GM21786 (cell line): ENCODE measurements at regions not wholly inside any gene's neighbourhood (a gene's known extent, or its start where the extent isn't known, plus 50 kb on each side); places are given as distances from the start of the nearest gene placed in this dataset.
"Not testable (repeated sequence)": the region's sequence is repeated elsewhere in the genome, so short reads cannot be mapped to it uniquely, and the experiment has no call there.

Source experiments
- ATAC-seq: cut with Tn5 transposase; IDR thresholded peaks from one replicate; pipeline ENCODE4 v1.9.1; 2021; ENCODE audit not compliant: unreplicated experiment

GRCh38 chr11:115664313-115664712 is 160.1 kb upstream of the CADM1 start:
- ATAC-seq = no peak

- no peak for ATAC-seq
These were observed 159.6 kb upstream of the CADM1 start for GRCh38 chr11:115663790-115664189.

- ATAC-seq = no peak
These were observed 156.0 kb upstream of the CADM1 start for GRCh38 chr11:115660030-115660805.

DNA sequence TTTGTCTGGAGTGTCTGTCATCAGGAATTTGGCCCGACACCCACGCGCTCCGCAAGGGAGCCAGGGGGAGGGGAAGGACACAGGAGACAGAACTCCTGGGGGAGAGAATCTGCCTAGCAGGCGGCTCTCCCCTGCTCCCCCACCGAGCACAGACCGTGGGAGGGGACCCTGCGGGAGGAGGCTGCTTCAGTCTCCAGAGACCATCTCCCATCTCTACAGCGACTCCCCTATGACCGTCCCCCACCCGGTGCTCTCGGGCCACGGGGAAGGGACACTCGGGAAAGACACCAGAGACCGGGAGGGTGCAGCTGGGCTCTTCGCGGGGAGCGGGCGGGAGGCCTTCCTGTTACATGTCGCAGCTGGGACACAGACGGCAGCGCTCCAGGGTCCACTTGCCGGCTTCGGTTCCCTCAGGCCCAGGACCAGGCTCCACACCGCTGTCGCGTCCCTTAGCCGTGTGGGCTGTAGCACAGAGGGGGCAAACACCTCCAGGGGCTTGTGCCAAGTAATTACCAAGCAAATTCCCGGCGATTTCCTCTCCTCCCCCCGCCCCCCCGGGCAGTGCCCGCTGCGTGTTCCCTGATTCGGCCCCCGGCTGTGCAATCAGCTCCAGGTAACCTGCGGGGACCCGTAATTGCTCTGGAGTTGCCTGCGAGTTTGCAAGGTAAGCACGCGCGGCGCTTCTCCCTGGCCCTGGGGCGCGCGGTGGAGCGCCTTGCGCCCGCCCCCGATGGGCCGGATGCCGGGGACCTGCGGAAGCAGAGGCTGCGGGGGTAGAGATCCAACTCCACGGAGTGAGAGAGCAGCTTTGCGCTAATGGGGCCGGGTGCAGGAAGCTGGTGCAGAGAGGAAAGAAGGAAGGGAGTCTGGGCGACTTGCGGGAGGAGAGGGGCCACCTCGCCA is 155.1 kb upstream of the CADM1 start:
- no peak for ATAC-seq

DNA sequence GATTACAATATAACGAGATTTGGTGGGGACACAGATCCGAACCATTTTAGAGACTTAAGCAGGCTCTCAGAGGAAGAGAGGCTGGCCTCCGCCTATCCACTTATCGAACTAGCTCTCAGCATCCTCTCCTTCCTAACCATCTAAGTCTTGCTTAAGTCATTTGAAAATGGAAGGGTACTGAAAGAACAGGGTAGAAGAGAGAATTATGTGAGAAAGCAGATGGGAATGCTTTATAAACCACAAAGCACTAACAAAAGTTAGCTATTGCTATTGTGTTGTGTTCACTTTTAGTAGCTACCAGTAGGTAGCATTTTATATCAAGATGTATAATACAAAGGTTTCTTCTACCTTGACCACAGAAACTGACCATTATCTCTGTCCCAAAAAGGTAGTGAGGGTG is 153.4 kb upstream of the CADM1 start:
- ATAC-seq = no peak

DNA sequence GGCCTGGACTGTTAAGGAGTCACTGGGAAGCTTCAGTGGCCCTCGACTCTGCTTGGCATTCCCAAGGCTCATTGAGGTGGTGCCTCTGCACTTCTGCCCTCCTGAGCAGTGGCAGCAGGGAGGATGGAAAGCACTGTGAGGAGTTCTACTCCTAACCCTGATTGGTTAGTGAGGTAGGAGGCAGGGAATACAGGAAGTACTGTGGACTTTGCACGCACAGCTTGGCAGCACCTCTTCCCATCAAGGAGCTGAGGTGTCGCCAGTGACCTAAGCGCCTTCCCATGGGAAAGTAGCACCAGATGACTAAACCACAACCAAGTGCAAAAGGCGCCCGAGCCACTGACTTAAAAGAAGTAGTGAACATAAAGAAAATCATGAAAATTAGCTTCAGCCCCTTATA is 152.5 kb upstream of the CADM1 start:
- no peak for ATAC-seq

DNA sequence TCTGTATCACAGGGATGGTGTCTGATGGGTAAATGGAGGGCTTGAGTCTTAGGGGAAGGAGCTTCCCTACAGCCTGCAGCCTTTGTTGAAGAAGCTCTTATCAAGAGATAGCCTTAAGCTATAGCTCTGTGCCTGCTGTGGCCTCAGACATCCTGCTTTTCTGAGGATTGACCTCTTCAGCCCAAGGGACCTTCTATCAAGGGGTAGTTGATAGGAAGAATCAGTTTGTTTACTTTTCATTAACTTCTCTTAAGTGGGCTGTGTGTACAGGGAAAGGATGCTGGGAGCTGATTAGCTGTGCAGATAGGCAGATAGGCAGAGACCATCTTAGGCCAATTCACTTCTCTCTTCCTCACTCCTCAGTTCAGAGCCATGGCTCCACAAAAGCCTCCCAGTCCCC is 151.8 kb upstream of the CADM1 start:
- ATAC-seq = no peak

GRCh38 chr11:115654792-115655191 is 150.6 kb upstream of the CADM1 start:
- no peak for ATAC-seq

GRCh38 chr11:115653926-115654325 is 149.7 kb upstream of the CADM1 start:
- no peak for ATAC-seq

DNA sequence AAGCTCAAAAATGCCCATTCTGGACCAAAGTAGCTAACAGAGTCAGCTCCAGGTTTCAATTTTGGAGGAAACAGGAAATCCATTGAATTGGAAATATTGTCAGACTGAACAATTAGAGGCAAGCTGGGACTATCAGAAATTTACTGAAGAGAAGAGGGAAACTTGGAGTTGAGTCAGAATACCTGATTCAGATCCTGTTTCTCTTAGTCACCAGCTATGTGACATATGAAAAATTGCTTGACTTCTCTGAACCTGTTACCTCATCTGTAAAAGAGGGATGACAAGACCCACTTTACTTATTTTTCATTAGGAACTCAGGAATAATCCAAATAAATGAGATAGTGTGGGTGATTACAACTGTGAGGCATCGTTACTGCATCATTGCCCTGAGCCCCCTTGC is 148.9 kb upstream of the CADM1 start:
- no peak for ATAC-seq

DNA sequence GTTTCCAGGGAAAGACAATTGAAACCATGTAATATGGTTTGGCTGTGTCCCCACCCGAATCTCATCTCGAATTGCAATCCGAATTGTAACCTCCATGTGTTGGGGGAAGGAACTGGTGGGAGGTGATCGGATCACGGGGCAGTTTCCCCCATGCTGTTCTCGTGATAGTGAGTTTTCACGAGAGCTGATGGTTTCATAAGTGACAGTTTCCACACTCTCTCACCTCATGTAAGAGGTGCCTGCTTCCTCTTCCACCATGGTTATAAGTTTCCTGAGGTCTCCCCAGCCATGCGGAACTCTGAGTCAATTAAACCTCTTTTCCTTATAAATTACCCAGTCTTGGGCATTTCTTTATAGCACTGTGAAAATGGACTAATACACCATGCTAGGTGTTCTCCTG is 148.3 kb upstream of the CADM1 start:
- no peak for ATAC-seq

GRCh38 chr11:115652094-115652493 is 147.9 kb upstream of the CADM1 start:
- ATAC-seq = no peak

DNA sequence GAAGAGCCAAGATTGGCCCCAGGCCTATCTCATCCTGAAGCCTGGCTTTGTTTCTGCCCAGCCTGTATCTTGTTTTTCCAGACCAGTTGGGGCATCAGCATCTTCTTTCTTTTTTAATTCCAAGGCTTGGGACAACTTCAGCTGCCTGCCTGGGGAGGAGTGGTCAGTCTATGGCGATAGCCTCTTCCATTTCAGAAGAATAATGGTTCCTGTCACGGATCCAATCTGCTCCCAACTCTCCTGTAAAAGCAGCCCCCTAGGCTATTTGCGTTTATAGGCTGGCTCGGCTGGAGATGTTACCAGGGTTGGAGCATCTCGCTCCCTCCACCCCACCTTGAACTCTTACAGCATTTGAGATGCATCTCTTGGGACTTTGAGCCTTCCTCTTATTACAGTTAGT is 145.2 kb upstream of the CADM1 start:
- ATAC-seq = no peak

DNA sequence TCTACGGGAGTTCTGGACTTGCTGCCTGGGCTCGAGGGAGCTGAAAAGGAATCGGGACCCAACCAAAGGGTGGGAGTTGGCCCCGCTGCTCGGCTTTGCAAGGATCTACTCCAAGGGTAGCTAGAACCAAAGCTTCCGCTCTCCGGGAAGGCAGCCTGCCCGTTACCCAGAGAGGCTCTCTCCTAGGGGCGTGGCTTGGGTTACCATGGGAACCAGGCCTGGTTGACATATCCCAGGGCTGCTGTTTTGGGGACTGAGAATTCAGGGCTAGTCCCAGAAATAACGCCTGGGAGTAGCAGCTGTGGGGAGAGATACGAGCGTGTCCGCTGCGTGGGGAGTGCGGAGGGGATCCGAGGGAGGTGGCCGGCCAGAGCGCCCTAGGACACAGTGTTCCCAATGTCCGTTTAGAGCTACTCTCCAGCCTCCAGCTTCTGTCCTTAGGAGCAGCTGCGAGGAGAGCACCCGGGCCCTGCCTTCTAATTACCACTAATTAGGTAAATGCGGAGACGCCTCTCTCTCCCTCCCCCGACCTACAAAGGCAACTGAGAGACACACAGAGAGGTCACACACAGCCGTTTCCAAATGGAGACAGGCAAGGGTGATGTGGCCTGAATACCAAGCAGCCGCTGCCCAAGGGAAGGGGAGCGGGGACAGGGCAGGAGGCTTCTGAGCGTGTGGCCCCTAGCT is 141.6 kb upstream of the CADM1 start:
- no peak for ATAC-seq

- ATAC-seq = no peak
These were observed 140.6 kb upstream of the CADM1 start for GRCh38 chr11:115644856-115645255.

DNA sequence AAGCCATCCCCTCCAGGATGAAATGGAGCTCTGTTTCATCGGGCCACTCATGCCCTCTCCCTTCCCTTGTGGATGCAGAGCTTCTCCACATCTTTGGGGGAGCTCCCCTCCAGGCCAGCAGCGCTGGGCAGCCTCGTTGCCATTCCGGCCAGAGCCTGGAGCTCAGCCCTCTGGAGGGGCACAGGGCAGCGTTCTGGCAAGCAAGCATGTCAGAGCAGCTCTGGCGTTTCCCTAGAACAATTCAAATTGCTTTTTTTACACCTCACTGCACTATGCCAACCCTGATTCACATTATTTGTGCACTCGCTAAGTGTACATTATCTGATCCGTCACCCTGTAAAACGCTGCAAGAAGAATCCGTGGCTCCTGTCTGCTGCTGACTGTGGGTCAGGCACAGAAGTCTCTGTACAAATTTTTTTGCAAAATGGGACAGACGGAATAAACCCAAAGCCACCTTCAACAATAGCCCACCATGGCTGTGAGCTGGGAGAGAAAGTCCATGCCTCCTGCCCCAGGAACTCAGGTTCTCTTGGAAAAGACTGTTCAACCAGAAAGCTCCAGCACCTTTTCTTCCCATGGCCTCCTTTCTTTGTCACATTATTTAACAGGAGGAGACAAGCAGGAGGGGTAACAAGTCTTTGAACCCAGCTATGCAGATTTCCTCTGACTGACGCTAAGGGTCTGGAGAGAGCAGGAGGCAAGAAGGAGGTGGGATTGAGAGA is 139.5 kb upstream of the CADM1 start:
- no peak for ATAC-seq

DNA sequence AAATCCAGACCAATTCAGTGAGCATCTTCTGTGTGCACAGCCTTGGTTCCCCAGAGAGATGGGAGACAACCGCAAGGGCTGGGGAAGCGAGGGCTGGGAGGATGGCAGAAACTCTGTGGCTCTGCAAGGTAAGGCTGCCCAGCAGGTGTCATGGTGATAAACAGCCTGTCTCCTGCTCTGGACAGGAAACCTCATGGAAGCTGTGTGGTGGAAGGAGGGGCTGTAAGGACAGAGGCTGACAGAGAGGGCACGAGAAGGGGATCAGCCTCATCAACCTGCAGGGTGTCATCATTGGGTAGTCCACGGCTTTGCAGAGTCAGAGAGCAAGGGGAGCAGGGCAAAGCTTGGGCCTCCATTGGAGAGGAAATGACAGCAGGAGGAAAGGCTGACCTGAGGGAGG is 138.4 kb upstream of the CADM1 start:
- no peak for ATAC-seq

GRCh38 chr11:115637599-115638241 is 133.5 kb upstream of the CADM1 start:
- no peak for ATAC-seq

- ATAC-seq = no peak
These were observed 132.7 kb upstream of the CADM1 start for GRCh38 chr11:115636753-115637527.

DNA sequence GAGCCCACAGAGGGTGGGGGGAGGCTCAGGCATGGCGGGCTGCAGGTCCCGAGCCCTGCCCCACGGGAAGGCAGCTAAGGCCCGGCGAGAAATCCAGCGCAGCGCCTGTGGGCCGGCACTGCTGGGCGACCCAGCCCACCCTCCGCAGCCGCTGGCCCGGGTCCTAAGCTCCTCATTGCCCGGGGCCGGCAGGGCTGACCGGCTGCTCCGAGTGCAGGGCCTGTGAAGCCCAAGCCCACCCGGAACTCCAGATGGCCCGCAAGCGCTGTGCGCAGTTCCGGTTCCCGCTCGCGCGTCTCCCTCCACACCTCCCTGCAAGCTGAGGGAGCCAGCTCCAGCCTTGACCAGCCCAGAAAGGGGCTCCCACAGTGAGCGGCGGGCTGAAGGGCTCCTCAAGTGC is 129.8 kb upstream of the CADM1 start:
- not testable (repeated sequence) for ATAC-seq
